ENCODE measurements at regions not wholly inside any gene's neighbourhood (a gene's known extent, or its start where the extent isn't known, plus 50 kb on each side); places are given as distances from the start of the nearest gene placed in this dataset.

- in situ Hi-C loops (cut with HindIII; ENCODE audit: low pct_ligation_motif_present, low sequenced_read_pairs): no loop called here
- Histone ChIP-seq H3K36me3 (replicated peaks) (no peaks in the 10 kb centered on the region), H3K27ac (no peak overlapping the region), H3K4me3 (ENCODE audit: low read depth, low read length) (no peak overlapping the region), H3K27me3 (replicated peaks) (peaks cover 2% of the 10 kb centered on the region)
- no peak for DNase-seq
- no peak for TF ChIP-seq CTCF (IDR thresholded peaks at IDR 0.05; ENCODE audit: low read depth, low read length, missing control alignments)
Observed at GRCh38 chr1:25146451-25146855, 85.8 kb downstream of the SYF2 start.

- no peak for TF ChIP-seq CTCF (IDR thresholded peaks at IDR 0.05; ENCODE audit: low read depth, low read length, missing control alignments)
- no peak for DNase-seq
- in situ Hi-C loops (cut with HindIII; ENCODE audit: low pct_ligation_motif_present, low sequenced_read_pairs): no loop called here
- Histone ChIP-seq H3K27me3 (replicated peaks) (peaks cover 2% of the 10 kb centered on the region), H3K36me3 (replicated peaks) (no peaks in the 10 kb centered on the region), H3K4me3 (ENCODE audit: low read depth, low read length) (no peak overlapping the region), H3K27ac (no peak overlapping the region)
Observed at GRCh38 chr1:25145775-25146393, 86.4 kb downstream of the SYF2 start.

- H3K27ac ChIP-seq: no peak overlapping the region
- in situ Hi-C loops (cut with HindIII; ENCODE audit: low pct_ligation_motif_present, low sequenced_read_pairs): no loop called here
- no peaks in the 10 kb centered on the region for H3K27me3 ChIP-seq (replicated peaks)
- no peaks in the 10 kb centered on the region for H3K36me3 ChIP-seq (replicated peaks)
- no peak for DNase-seq
- no peak for TF ChIP-seq CTCF (IDR thresholded peaks at IDR 0.05; ENCODE audit: low read depth, low read length, missing control alignments)
- H3K4me3 ChIP-seq (ENCODE audit: low read depth, low read length): no peak overlapping the region
Observed at GRCh38 chr1:25140073-25140797, 92.1 kb downstream of the SYF2 start.

GRCh38 chr1:25137521-25138395 is 94.5 kb downstream of the SYF2 start:
- in situ Hi-C loops (cut with HindIII; ENCODE audit: low pct_ligation_motif_present, low sequenced_read_pairs): no loop called here
- TF ChIP-seq CTCF (IDR thresholded peaks at IDR 0.05; ENCODE audit: low read depth, low read length, missing control alignments): no peak
- no peaks in the 10 kb centered on the region for H3K36me3 ChIP-seq (replicated peaks)
- no peak for DNase-seq
- no peak overlapping the region for H3K4me3 ChIP-seq (ENCODE audit: low read depth, low read length)
- H3K27me3 ChIP-seq (replicated peaks): no peaks in the 10 kb centered on the region
- H3K27ac ChIP-seq: no peak overlapping the region

- in situ Hi-C loops (cut with HindIII; ENCODE audit: low pct_ligation_motif_present, low sequenced_read_pairs): no loop called here
- no peak for DNase-seq
- Histone ChIP-seq H3K4me3 (ENCODE audit: low read depth, low read length) (no peak overlapping the region), H3K27me3 (replicated peaks) (no peaks in the 10 kb centered on the region), H3K36me3 (replicated peaks) (no peaks in the 10 kb centered on the region), H3K27ac (no peak overlapping the region)
- no peak for TF ChIP-seq CTCF (IDR thresholded peaks at IDR 0.05; ENCODE audit: low read depth, low read length, missing control alignments)
Observed at GRCh38 chr1:25137106-25137505, 95.2 kb downstream of the SYF2 start.
